Mammary epithelial cell (primary cell): ENCODE measurements at regions not wholly inside any gene's neighbourhood (a gene's known extent, or its start where the extent isn't known, plus 50 kb on each side); places are given as distances from the start of the nearest gene placed in this dataset.

ENCODE experiments used
- CTCF ChIP-seq, 2 donors: IDR thresholded peaks in 1 of 2; conservative IDR thresholded peaks in 1 of 2; 2 replicates each; pipeline ENCODE4 v1.5.1; 2011 to 2012; ENCODE audit warnings: inconsistent platforms in 2 of 2, low read length in 2 of 2, mild to moderate bottlenecking in 2 of 2, control low read depth in 1 of 2, low read depth in 1 of 2; ENCODE audit not compliant: insufficient read depth in 1 of 2; ENCODE audit errors: extremely low read depth in 1 of 2
- EZH2 ChIP-seq: IDR thresholded peaks from 2 replicates; pipeline ENCODE4 v1.6.1; 2012; ENCODE audit warnings: low read length, inconsistent platforms, borderline replicate concordance

GRCh38 chr5:108523360-108523759, 141.5 kb upstream of the FBXL17 start:
- TF ChIP-seq CTCF (conservative IDR thresholded peaks at IDR 0.05 in 1 of 2, IDR thresholded peaks at IDR 0.05 in 1 of 2; ENCODE audit: extremely low read depth in 1 of 2, insufficient read depth in 1 of 2, low read depth in 1 of 2, low read length in 2 of 2) (no peak), EZH2 (no peak)
